SJCRH30 (cell line): ENCODE measurements at regions not wholly inside any gene's neighbourhood (a gene's known extent, or its start where the extent isn't known, plus 50 kb on each side); places are given as distances from the start of the nearest gene placed in this dataset.

ENCODE experiments used
- DNase-seq, 2 experiments: peaks; one replicate each; pipeline ENCODE4 v3.0.0-alpha.2; 2015 to 2020
- H3K27ac ChIP-seq: fragments of 250-450 bp; sonication (Bioruptor Pico); 2 replicates; pipeline ENCODE4 v1.5.1; 2020; ENCODE audit warnings: mild to moderate bottlenecking, moderate library complexity
- H3K27me3 ChIP-seq: fragments of 250-450 bp; sonication (Bioruptor Pico); 2 replicates; pipeline ENCODE4 v1.5.1; 2020; ENCODE audit warnings: mild to moderate bottlenecking, moderate library complexity
- H3K36me3 ChIP-seq: fragments of 250-450 bp; sonication (Bioruptor Pico); 2 replicates; pipeline ENCODE4 v1.5.1; 2020; ENCODE audit warnings: mild to moderate bottlenecking, moderate library complexity
- H3K4me1 ChIP-seq: fragments of 250-450 bp; sonication (Bioruptor Pico); 2 replicates; pipeline ENCODE4 v1.5.1; 2020; ENCODE audit warnings: mild to moderate bottlenecking, moderate library complexity
- H3K4me3 ChIP-seq: fragments of 250-450 bp; sonication (Bioruptor Pico); 2 replicates; pipeline ENCODE4 v1.5.1; 2020; ENCODE audit warnings: mild to moderate bottlenecking, moderate library complexity
- H3K9me3 ChIP-seq: fragments of 250-450 bp; sonication (Bioruptor Pico); replicated peaks from 2 replicates; pipeline ENCODE4 v1.5.1; 2020; ENCODE audit warnings: mild to moderate bottlenecking, moderate library complexity

GRCh38 chr16:61391896-61392295 is 644.3 kb downstream of the CDH8 start:
- H3K9me3 ChIP-seq: no peaks in the 10 kb centered on the region
- no peak overlapping the region for H3K4me3 ChIP-seq
- no peak for DNase-seq
- no peaks in the 10 kb centered on the region for H3K27me3 ChIP-seq
- H3K4me1 ChIP-seq: no peaks in the 10 kb centered on the region
- H3K36me3 ChIP-seq: no peaks in the 10 kb centered on the region
- H3K27ac ChIP-seq: no peak overlapping the region

GRCh38 chr16:61390965-61391637 is 645.1 kb downstream of the CDH8 start:
- Histone ChIP-seq H3K4me1 (no peaks in the 10 kb centered on the region), H3K27ac (no peak overlapping the region), H3K9me3 (no peaks in the 10 kb centered on the region), H3K4me3 (no peak overlapping the region), H3K27me3 (no peaks in the 10 kb centered on the region), H3K36me3 (no peaks in the 10 kb centered on the region)
- DNase-seq: no peak

GRCh38 chr16:61385392-61386071 is 650.7 kb downstream of the CDH8 start:
- Histone ChIP-seq H3K4me1 (no peaks in the 10 kb centered on the region), H3K36me3 (no peaks in the 10 kb centered on the region), H3K9me3 (no peaks in the 10 kb centered on the region), H3K27ac (no peak overlapping the region), H3K4me3 (no peak overlapping the region), H3K27me3 (no peaks in the 10 kb centered on the region)
- DNase-seq: no peak

GRCh38 chr16:61382435-61382834 is 653.8 kb downstream of the CDH8 start:
- Histone ChIP-seq H3K36me3 (no peaks in the 10 kb centered on the region), H3K4me3 (no peak overlapping the region), H3K27ac (no peak overlapping the region), H3K9me3 (no peaks in the 10 kb centered on the region), H3K4me1 (no peaks in the 10 kb centered on the region), H3K27me3 (no peaks in the 10 kb centered on the region)
- DNase-seq: no peak

GRCh38 chr16:61379311-61379710 is 656.9 kb downstream of the CDH8 start:
- Histone ChIP-seq H3K9me3 (no peaks in the 10 kb centered on the region), H3K27ac (no peak overlapping the region), H3K27me3 (no peaks in the 10 kb centered on the region), H3K4me3 (no peak overlapping the region), H3K4me1 (no peaks in the 10 kb centered on the region), H3K36me3 (no peaks in the 10 kb centered on the region)
- no peak for DNase-seq

GRCh38 chr16:61374071-61374470 is 662.2 kb downstream of the CDH8 start:
- DNase-seq: no peak
- no peak overlapping the region for H3K27ac ChIP-seq
- H3K36me3 ChIP-seq: no peaks in the 10 kb centered on the region
- H3K4me3 ChIP-seq: no peak overlapping the region
- no peaks in the 10 kb centered on the region for H3K9me3 ChIP-seq
- H3K27me3 ChIP-seq: no peaks in the 10 kb centered on the region
- H3K4me1 ChIP-seq: no peaks in the 10 kb centered on the region

- H3K4me3 ChIP-seq: no peak overlapping the region
- no peak overlapping the region for H3K27ac ChIP-seq
- H3K4me1 ChIP-seq: no peaks in the 10 kb centered on the region
- no peaks in the 10 kb centered on the region for H3K36me3 ChIP-seq
- no peak for DNase-seq
- H3K9me3 ChIP-seq: no peaks in the 10 kb centered on the region
- no peaks in the 10 kb centered on the region for H3K27me3 ChIP-seq
Measured at GRCh38 chr16:61371881-61372280, 664.4 kb downstream of the CDH8 start.

GRCh38 chr16:61371388-61371787 is 664.9 kb downstream of the CDH8 start:
- H3K9me3 ChIP-seq: no peaks in the 10 kb centered on the region
- DNase-seq: no peak
- H3K27ac ChIP-seq: no peak overlapping the region
- no peaks in the 10 kb centered on the region for H3K36me3 ChIP-seq
- H3K4me1 ChIP-seq: no peaks in the 10 kb centered on the region
- no peak overlapping the region for H3K4me3 ChIP-seq
- no peaks in the 10 kb centered on the region for H3K27me3 ChIP-seq

- no peak for DNase-seq
- Histone ChIP-seq H3K27me3 (no peaks in the 10 kb centered on the region), H3K27ac (no peak overlapping the region), H3K36me3 (no peaks in the 10 kb centered on the region), H3K9me3 (no peaks in the 10 kb centered on the region), H3K4me1 (no peaks in the 10 kb centered on the region), H3K4me3 (no peak overlapping the region)
Measured at GRCh38 chr16:61370564-61370963, 665.7 kb downstream of the CDH8 start.

GRCh38 chr16:61366006-61366405 is 670.2 kb downstream of the CDH8 start:
- no peaks in the 10 kb centered on the region for H3K27me3 ChIP-seq
- no peak overlapping the region for H3K27ac ChIP-seq
- no peak overlapping the region for H3K4me3 ChIP-seq
- H3K4me1 ChIP-seq: no peaks in the 10 kb centered on the region
- peak in 1 of 2 experiments; percentile 17 for DNase-seq
- H3K36me3 ChIP-seq: no peaks in the 10 kb centered on the region
- H3K9me3 ChIP-seq: no peaks in the 10 kb centered on the region

- H3K4me1 ChIP-seq: no peaks in the 10 kb centered on the region
- no peak overlapping the region for H3K27ac ChIP-seq
- H3K4me3 ChIP-seq: no peak overlapping the region
- no peaks in the 10 kb centered on the region for H3K9me3 ChIP-seq
- H3K36me3 ChIP-seq: no peaks in the 10 kb centered on the region
- DNase-seq: no peak
- no peaks in the 10 kb centered on the region for H3K27me3 ChIP-seq
Measured at GRCh38 chr16:61364990-61365389, 671.2 kb downstream of the CDH8 start.

- no peaks in the 10 kb centered on the region for H3K4me1 ChIP-seq
- H3K27ac ChIP-seq: no peak overlapping the region
- H3K9me3 ChIP-seq: no peaks in the 10 kb centered on the region
- no peaks in the 10 kb centered on the region for H3K27me3 ChIP-seq
- H3K36me3 ChIP-seq: no peaks in the 10 kb centered on the region
- no peak overlapping the region for H3K4me3 ChIP-seq
- DNase-seq: no peak
Measured at GRCh38 chr16:61362585-61362984, 673.7 kb downstream of the CDH8 start.

GRCh38 chr16:61344791-61345190 is 691.4 kb downstream of the CDH8 start:
- Histone ChIP-seq H3K27me3 (no peaks in the 10 kb centered on the region), H3K4me3 (no peak overlapping the region), H3K4me1 (no peaks in the 10 kb centered on the region), H3K27ac (no peak overlapping the region), H3K9me3 (no peaks in the 10 kb centered on the region), H3K36me3 (no peaks in the 10 kb centered on the region)
- DNase-seq: no peak

GRCh38 chr16:61332461-61332860 is 703.8 kb downstream of the CDH8 start:
- H3K9me3 ChIP-seq: no peaks in the 10 kb centered on the region
- no peak overlapping the region for H3K4me3 ChIP-seq
- DNase-seq: no peak
- H3K4me1 ChIP-seq: no peaks in the 10 kb centered on the region
- H3K36me3 ChIP-seq: no peaks in the 10 kb centered on the region
- H3K27ac ChIP-seq: no peak overlapping the region
- no peaks in the 10 kb centered on the region for H3K27me3 ChIP-seq

- no peak overlapping the region for H3K4me3 ChIP-seq
- H3K36me3 ChIP-seq: no peaks in the 10 kb centered on the region
- no peak overlapping the region for H3K27ac ChIP-seq
- no peaks in the 10 kb centered on the region for H3K27me3 ChIP-seq
- no peaks in the 10 kb centered on the region for H3K9me3 ChIP-seq
- no peak for DNase-seq
- H3K4me1 ChIP-seq: peaks cover 6% of the 10 kb centered on the region; the same call in 1 of the 2 replicates
Measured at GRCh38 chr16:61324044-61324443, 712.2 kb downstream of the CDH8 start.

- Histone ChIP-seq H3K36me3 (no peaks in the 10 kb centered on the region), H3K4me1 (peaks cover 6% of the 10 kb centered on the region; the same call in 1 of the 2 replicates), H3K27me3 (no peaks in the 10 kb centered on the region), H3K27ac (no peak overlapping the region), H3K4me3 (no peak overlapping the region), H3K9me3 (no peaks in the 10 kb centered on the region)
- DNase-seq: peak; percentile 48 to 65
Measured at GRCh38 chr16:61323456-61323855, 712.8 kb downstream of the CDH8 start.
